Right renal pelvis (tissue), 4 donors: ENCODE measurements at regions not wholly inside any gene's neighbourhood (a gene's known extent, or its start where the extent isn't known, plus 50 kb on each side); places are given as distances from the start of the nearest gene placed in this dataset.

ENCODE experiments used
- DNase-seq, 4 donors: peaks; one replicate each; pipeline ENCODE4 v3.0.0-alpha.2; 2013; ENCODE audit warnings: low read depth in 4 of 4, low spot score in 3 of 4, missing footprints in 1 of 4

GRCh38 chr3:4019501-4019900 is 220.3 kb downstream of the LRRN1 start:
- no peak for DNase-seq

DNA sequence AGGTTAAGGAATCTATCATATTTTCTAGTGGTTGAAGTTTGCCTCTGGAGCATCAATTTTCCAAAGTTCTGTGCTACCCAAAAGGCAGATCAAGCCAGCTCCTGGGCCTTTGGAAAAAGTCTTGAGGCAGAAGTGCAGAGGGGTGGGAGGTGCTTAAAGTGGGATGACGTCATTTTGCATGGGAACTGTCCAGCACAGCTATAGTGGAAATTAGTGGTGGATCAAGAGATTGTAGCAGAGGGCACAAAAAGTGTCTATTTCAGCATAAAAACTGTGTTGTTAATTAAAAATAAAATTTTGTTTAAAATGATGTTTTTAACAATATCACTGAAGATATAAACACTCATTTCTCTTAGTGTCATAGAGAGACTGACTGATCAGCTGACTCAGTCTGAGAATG is 221.9 kb downstream of the LRRN1 start:
- DNase-seq = no peak

- no peak for DNase-seq
These were observed 229.9 kb downstream of the LRRN1 start for GRCh38 chr3:4029135-4029534.

- no peak for DNase-seq
These were observed 231.4 kb downstream of the LRRN1 start for GRCh38 chr3:4030624-4031023.

- no peak for DNase-seq
These were observed 234.1 kb downstream of the LRRN1 start for GRCh38 chr3:4033296-4033695.

GRCh38 chr3:4036046-4036445 is 236.8 kb downstream of the LRRN1 start:
- no peak for DNase-seq

DNA sequence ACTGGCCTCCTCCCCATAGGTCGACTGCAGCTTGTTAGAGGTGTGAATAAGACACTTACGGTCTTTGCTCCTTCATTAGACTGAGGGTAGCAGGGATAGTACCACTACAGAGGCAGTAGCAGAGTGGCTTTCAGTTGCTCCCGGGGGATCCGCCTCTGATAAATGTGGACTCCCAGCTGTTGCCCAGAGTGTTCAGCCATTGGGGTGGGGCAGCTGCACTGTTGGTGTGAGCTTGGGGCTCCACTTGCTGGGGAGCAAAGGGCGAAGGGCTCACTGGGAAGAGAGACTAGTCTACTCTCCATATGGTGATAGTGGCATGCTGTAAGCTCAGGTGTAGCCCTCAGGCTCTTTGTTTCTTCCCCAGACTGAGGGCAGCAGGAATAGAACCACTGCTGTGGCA is 239.1 kb downstream of the LRRN1 start:
- DNase-seq = no peak

GRCh38 chr3:4042070-4042469 is 242.8 kb downstream of the LRRN1 start:
- DNase-seq = no peak

DNA sequence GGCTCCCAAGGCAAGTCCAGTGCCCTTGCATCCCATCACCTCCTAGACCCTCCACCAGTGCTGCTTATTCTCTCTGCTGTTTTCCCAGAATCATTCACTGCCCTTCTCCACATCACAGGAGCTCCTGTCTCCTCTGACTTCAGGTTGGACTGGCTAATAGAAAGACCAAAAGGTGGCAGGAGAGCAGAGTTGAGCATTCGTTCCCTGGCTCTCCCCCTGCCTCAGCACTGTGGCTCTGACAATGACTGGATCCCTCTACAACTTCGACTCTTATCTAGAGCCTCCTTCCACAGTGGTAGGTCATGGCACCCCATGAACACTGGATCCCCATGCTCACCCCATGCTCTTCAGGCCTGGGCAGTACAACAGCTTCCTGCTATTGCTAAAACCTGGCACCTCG is 243.6 kb downstream of the LRRN1 start:
- no peak for DNase-seq

DNA sequence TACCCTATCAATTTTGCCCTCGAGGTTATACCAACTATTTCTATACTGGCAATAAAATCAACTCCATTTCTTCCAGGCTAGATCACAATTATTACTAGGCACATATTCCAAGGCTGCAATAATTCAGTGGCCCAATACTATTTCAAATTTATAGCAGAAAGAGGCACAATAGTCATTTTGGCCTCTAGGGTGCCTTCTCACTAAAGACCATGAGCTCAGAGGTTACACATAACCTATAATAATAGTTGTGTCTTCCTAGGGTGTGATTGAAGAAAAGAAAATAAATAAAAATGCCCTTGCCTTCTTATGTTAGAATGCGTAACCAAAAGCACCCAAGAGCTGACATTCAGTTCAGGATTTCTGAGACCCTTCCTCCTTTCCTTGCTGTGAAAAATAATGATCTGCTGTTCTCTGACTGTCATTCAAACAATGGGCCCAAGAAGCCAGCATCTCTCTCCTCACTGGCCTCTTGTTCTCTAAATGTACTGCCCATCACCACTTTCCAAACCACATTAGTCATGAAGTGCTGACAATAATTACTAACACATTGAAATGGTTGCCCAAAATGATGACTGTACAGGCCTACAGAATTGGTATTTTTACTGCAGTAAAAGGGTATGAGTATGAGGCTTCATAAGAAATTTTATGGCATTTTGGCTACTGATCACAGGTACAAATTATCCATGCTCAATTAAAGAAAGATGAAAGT is 244.8 kb downstream of the LRRN1 start:
- no peak for DNase-seq

- DNase-seq = no peak
These were observed 245.4 kb downstream of the LRRN1 start for GRCh38 chr3:4044619-4045018.

DNA sequence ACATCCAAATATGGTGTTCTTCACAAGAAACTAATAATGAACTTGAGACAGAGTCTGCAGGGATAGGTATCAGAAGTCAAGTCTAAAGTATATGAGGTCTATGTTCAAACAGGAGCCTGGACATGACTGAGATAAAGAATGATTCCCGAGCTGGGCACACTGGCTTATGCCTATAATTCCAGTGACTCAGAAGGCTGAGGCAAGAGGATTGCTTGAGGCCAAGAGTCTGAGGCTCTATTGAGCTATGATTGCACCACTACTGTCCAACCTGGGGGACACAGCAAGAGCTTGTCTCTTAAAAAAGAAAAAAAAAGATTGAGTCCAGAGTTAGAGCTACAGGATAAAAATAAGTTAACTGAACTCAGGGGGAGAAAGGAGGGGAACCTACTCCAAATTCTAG is 246.5 kb downstream of the LRRN1 start:
- no peak for DNase-seq

- no peak for DNase-seq
These were observed 248.1 kb downstream of the LRRN1 start for GRCh38 chr3:4047366-4047765.

DNA sequence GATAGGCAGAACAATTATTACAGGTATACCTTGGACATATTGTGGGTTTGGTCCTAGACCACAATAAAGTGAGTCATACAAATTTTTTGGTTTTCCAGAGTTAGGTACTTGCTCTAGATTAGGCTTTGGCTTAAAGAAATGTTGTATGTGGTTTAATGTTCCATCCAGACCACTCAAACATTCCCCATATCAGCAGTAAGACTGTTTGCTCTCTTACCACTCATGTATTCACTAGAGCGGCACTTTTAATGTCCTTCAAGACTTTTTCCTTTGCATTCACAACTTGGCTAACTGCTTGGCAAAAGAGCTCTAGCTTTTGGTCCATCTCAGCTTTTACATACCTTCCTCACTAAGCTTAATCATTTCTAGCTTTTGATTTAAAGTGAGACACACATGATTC is 250.5 kb upstream of the SETMAR start:
- DNase-seq = no peak

DNA sequence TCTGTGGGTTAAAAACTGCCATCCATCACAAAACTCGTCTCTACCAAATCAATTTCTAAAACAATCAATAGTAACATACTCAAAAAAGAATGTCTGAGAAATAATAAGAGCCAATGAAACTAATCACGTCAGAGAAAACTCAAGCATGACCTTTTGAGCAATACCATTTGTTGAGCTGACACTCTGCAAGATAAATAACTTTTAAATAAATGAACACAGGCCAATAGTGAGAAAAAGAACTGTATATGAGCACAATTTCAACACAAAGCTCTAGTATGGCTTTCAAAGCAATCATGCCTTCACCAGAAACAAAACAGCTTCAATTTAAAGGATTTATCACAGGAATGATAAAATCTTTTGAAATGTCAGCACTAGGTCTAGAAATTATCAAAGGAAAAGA is 249.2 kb upstream of the SETMAR start:
- no peak for DNase-seq

- no peak for DNase-seq
These were observed 243.1 kb upstream of the SETMAR start for GRCh38 chr3:4060064-4060463.

DNA sequence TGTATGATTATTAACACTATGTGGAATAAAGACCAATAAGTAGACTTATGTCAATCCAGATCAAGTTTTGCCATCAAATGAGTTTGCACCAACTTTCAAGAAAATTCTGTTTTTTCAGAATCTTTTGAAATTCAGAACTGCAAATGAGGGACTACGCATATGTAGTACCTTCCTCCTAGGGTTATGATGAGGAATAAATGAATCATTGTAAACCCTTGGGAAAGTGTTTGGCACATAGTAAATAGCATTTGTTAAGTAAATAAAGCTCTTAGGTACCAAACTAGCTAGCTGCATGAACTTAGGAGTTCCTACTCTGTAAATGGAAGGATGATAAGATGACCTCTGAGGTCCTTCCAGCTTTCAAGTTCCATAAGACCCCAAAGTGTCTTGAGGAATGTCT is 242.6 kb upstream of the SETMAR start:
- DNase-seq = no peak

- no peak for DNase-seq
These were observed 242.0 kb upstream of the SETMAR start for GRCh38 chr3:4061195-4061594.

- DNase-seq = peak in 1 of 4 donors; percentile 6
These were observed 241.3 kb upstream of the SETMAR start for GRCh38 chr3:4061783-4062360.

DNA sequence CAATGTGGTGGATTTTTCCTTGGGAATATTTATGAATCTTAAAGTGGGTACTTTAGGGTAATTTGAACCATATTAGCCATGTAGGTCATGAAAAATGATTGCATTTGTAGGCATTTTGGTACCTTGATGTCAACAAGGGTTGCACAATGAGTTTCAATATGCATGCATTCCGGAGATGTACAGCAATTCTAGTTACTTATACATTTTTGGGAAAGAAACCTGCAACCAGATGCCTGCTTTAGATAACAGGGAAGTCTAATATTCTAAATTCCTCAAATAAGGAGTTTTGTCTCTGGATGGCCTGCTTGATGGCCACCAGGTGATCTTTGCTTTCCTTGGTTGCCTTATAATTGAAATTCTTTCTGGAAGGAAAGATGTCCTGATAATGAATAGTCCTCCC is 240.5 kb upstream of the SETMAR start:
- DNase-seq = no peak

DNA sequence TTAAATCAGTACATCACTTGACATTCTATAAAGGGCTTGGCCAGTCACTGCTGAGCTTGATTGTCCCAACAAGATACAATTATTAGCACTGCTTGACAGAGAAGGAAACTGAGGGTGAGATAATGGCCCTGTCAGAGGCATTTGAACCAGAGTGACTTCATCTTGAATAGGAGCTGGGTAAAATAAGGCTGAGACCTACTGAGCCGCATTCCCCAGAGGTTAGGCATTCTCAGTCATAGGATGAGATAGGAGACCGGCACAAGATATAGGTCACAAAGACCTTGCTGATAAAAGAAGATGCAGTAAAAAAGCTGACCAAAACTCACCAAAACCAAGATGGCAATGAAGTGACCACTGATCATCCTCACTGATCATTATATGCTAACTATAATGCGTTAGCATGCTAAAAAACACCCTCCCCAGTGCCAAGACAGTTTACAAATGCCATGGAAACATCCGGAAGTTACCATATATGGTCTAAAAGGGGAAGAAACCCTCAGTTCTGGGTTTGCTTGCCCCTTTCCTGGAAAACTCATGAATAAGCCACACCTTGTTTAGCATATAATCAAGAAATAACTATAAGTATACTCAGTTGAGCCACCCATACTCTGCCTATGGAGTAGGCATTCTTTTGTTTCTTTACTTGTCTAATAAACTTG is 239.1 kb upstream of the SETMAR start:
- no peak for DNase-seq

DNA sequence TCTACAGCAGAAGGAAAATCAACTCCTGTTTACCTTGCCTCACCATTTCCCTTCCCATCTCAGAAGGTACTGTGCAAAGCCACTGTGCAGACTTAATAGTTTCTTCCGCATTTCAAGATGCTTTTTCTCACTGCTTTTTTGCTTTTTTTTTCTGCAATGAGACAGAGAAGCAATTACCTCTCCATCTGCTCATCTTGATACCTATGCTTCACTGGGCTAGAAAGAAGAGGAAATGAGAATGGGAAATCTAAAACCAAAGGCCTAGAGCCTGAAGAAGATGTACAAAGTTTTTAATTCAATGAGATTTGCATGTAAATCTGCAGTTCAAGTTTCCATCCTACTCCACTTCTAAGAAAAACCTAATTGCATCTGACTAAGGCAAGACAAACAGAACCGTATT is 238.1 kb upstream of the SETMAR start:
- peak in 1 of 4 donors; percentile 2 for DNase-seq
